ENCODE measurements at regions not wholly inside any gene's neighbourhood (a gene's known extent, or its start where the extent isn't known, plus 50 kb on each side); places are given as distances from the start of the nearest gene placed in this dataset.

- no peak for DNase-seq (ENCODE audit: low read depth in 3 of 3, low spot score in 2 of 3)
These were observed 880.6 kb upstream of the FRG1 start for GRCh38 chr4:189060104-189060503.

- DNase-seq (ENCODE audit: low read depth in 3 of 3, low spot score in 2 of 3), result no peak
These were observed 878.4 kb upstream of the FRG1 start for GRCh38 chr4:189062047-189062820.

GRCh38 chr4:189069772-189070171, 870.9 kb upstream of the FRG1 start:
- no peak for DNase-seq (ENCODE audit: low read depth in 3 of 3, low spot score in 2 of 3)

- no peak for DNase-seq (ENCODE audit: low read depth in 3 of 3, low spot score in 2 of 3)
These were observed 869.4 kb upstream of the FRG1 start for GRCh38 chr4:189071241-189071640.

- no peak for DNase-seq (ENCODE audit: low read depth in 3 of 3, low spot score in 2 of 3)
These were observed 866.9 kb upstream of the FRG1 start for GRCh38 chr4:189073739-189074138.

- DNase-seq (ENCODE audit: low read depth in 3 of 3, low spot score in 2 of 3), result no peak
These were observed 858.8 kb upstream of the FRG1 start for GRCh38 chr4:189081826-189082225.

GRCh38 chr4:189083769-189084168, 856.9 kb upstream of the FRG1 start:
- DNase-seq (ENCODE audit: low read depth in 3 of 3, low spot score in 2 of 3), result no peak

- no peak for DNase-seq (ENCODE audit: low read depth in 3 of 3, low spot score in 2 of 3)
These were observed 856.0 kb upstream of the FRG1 start for GRCh38 chr4:189084671-189085070.

GRCh38 chr4:189087971-189088370, 852.7 kb upstream of the FRG1 start:
- DNase-seq (ENCODE audit: low read depth in 3 of 3, low spot score in 2 of 3), result no peak

GRCh38 chr4:189088780-189089179, 851.9 kb upstream of the FRG1 start:
- no peak for DNase-seq (ENCODE audit: low read depth in 3 of 3, low spot score in 2 of 3)

- no peak for DNase-seq (ENCODE audit: low read depth in 3 of 3, low spot score in 2 of 3)
These were observed 850.4 kb upstream of the FRG1 start for GRCh38 chr4:189090174-189090814.

GRCh38 chr4:189092581-189092980, 848.1 kb upstream of the FRG1 start:
- DNase-seq (ENCODE audit: low read depth in 3 of 3, low spot score in 2 of 3), result no peak

GRCh38 chr4:189096108-189096507, 844.6 kb upstream of the FRG1 start:
- DNase-seq (ENCODE audit: low read depth in 3 of 3, low spot score in 2 of 3), result no peak

GRCh38 chr4:189096717-189097116, 844.0 kb upstream of the FRG1 start:
- DNase-seq (ENCODE audit: low read depth in 3 of 3, low spot score in 2 of 3), result no peak

- no peak for DNase-seq (ENCODE audit: low read depth in 3 of 3, low spot score in 2 of 3)
These were observed 841.6 kb upstream of the FRG1 start for GRCh38 chr4:189098932-189099696.

GRCh38 chr4:189113389-189113888, 827.2 kb upstream of the FRG1 start:
- no peak for DNase-seq (ENCODE audit: low read depth in 3 of 3, low spot score in 2 of 3)

GRCh38 chr4:189117426-189117825, 823.2 kb upstream of the FRG1 start:
- no peak for DNase-seq (ENCODE audit: low read depth in 3 of 3, low spot score in 2 of 3)

GRCh38 chr4:189121336-189121735, 819.3 kb upstream of the FRG1 start:
- DNase-seq (ENCODE audit: low read depth in 3 of 3, low spot score in 2 of 3), result no peak

- DNase-seq (ENCODE audit: low read depth in 3 of 3, low spot score in 2 of 3), result peak in 1 of 3 donors; percentile 23
These were observed 816.4 kb upstream of the FRG1 start for GRCh38 chr4:189124149-189124758.

GRCh38 chr4:189124791-189125190, 815.9 kb upstream of the FRG1 start:
- no peak for DNase-seq (ENCODE audit: low read depth in 3 of 3, low spot score in 2 of 3)

- no peak for DNase-seq (ENCODE audit: low read depth in 3 of 3, low spot score in 2 of 3)
These were observed 814.6 kb upstream of the FRG1 start for GRCh38 chr4:189126040-189126439.
